ENCODE measurements at regions not wholly inside any gene's neighbourhood (a gene's known extent, or its start where the extent isn't known, plus 50 kb on each side); places are given as distances from the start of the nearest gene placed in this dataset.
A peak's percentile ranks its signal among the peaks of the same experiment; 100 is the strongest.
"Not testable (repeated sequence)": the region's sequence is repeated elsewhere in the genome, so short reads cannot be mapped to it uniquely, and the experiment has no call there.

DNA sequence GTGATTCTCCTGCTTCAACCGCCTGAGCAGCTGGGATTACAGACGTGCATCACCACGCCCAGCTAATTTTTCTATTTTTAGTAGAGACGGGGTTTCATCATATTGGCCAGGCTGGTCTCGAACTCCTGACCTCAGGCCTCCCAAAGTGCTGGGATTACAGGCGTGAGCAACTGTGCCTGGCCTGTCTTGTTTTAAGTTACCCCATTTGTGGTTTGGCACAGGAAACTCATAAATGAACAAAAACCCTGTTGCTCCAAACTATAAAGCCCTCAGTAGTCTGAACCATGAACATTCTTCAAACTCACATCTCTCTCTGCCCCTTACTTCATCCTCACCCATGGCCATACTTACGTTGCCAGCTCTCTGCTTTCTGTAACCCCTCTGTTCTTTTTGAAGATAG lies 61.7 kb downstream of the RHOU start:
- DNase-seq = not testable (repeated sequence)

DNA sequence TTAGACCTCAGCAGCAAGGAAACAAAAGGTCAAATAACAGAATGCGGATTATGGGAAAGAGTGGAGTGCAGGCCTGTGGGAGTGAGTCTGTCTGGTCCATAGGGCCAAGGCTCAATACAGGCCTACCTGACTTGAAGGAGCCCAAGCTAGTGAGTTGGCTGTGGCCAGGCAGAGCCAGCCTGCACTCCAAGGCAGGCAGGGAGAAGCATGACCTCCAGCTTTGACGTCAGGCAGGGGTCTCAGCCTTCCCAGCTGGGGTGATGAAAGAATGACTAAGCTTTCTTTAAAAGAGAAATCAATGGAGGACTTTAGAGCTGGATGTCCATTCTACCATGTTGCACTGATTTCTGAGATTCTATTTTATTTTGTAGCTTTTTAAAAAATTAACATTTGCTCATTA lies 62.8 kb downstream of the RHOU start:
- DNase-seq = no peak

DNA sequence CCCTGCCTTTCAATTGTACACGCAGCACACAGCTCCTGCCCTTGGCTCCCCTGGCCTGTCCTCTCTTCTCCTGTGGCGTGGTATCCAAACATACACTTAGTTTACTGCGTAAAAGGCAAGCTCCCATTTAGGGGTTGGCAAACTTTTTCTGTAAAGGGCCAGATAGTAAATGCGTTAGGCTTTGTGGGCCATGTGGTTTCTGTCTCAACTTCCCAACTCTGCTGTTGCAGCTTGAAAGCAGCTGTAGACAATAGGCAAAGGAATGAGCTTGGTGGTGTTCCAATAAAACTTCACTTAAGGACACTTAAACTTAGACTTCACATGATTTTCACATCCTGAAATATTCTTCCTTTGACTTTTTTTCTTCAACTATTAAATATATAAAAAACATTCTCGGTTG lies 63.3 kb downstream of the RHOU start:
- no peak for DNase-seq

DNA sequence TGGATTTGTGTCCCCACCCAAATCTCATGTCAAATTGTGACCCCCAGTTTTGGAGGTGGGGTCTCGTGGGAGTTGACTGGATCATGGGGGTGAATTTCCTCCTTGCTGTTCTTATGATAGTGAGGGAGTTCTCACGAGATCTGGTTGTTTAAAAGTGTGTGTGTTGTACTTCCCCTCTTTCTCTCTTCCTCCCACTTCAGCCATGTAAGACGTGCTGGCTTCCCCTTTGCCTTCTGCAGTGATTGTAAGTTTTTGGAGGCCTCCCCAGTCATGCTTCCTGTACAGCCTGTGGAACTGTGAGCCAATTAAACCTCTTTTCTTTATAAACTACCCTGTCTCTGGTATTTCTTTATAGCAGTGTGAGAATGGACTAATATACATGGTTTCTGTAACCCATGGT lies 64.6 kb downstream of the RHOU start:
- peak; percentile 82 for DNase-seq

DNA sequence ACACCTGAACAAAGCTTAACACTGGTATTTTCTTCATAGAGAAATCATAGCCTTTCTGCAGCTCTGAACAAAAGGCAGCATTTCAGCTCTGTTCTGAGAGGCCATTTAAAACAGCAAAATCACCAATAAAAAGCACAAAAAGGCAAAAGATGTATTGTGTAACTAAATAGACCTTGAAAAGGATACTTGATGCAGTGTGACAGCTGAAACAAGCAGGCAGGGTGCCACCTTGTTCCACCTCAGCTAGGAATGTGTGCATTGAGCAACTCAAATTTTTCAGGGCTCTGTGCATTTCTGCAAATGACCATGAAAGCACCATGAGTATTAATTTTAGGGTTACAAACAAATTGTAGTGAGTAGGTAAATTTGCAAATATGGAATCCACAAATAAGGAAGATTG lies 65.8 kb downstream of the RHOU start:
- DNase-seq = no peak

DNA sequence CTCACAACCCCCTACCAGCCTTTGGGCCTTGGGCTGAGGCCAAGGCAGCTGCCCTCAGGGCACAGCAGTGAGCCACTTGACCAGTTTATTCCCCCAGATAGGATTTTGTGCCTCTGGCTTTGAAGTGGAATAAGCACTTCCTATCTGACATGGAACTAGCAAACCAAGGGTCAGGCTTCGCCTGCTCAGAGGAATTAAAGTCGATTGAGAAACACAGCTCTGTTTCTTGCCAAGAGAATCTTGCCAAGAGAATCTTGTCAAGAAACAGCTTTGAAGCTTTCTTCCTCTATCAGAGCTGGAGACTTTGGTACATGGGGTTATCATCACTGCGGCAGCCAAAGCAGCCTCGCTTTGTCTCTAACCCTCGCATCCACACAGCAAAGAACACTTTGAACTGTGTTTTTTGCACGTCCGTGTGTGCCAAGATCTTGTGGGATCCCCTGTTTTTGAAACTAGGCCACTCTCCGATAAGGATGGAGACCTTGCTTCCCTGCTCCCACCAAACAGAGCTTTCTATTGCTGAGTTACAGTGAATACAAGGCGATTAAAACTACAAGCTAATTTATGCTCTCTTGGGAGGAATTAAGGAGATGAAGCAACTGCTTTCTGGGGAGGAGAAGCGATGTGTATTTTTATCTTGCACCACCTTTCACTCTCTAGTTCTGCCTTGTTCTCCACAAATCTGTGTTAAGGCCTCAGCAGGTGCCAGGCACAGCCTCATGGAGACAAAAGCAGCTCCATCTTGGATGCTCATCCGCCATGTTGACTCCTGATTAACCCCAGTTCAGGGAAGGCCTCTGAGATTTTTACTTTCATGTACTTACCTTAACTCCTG lies 67.3 kb downstream of the RHOU start:
- peak; percentile 24 for DNase-seq

DNA sequence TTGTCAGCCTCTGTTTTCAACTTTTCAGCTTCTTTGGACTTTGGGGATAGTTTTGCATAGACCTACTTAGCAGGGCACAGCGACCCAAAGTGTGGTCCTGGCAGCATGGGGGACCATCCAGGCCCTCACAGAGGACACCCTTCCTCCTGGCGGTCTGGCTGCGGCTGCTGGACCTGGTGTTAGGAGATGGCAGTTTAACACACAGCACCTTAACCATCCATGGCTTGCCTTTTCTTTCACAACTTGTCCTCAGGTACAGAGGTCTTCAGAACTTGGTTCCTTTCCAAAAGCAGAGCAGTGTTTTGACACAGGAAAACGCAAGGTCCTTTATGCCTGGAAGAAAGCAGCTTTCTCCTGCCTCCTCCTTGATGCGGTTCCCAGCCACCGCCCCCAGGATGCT lies 68.1 kb downstream of the RHOU start:
- no peak for DNase-seq

DNA sequence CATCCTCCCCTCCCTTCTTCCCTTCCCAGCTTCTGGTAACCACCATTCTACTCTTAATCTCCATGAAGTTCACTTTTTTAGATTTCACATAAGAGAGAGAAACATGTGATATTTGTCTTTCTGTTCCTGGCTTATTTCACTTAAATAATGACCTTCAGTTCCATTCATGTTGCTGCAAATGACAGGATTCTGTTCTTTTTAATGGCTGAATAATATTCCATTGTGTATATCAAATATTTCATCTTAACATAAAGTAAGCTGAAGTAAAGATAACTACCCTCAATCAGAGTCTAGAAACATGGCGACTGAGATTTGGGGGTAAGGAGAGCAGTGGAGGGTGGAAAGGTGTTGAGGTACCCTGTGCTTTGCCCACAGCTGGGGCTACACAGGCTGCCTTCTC lies 68.9 kb downstream of the RHOU start:
- no peak for DNase-seq

DNA sequence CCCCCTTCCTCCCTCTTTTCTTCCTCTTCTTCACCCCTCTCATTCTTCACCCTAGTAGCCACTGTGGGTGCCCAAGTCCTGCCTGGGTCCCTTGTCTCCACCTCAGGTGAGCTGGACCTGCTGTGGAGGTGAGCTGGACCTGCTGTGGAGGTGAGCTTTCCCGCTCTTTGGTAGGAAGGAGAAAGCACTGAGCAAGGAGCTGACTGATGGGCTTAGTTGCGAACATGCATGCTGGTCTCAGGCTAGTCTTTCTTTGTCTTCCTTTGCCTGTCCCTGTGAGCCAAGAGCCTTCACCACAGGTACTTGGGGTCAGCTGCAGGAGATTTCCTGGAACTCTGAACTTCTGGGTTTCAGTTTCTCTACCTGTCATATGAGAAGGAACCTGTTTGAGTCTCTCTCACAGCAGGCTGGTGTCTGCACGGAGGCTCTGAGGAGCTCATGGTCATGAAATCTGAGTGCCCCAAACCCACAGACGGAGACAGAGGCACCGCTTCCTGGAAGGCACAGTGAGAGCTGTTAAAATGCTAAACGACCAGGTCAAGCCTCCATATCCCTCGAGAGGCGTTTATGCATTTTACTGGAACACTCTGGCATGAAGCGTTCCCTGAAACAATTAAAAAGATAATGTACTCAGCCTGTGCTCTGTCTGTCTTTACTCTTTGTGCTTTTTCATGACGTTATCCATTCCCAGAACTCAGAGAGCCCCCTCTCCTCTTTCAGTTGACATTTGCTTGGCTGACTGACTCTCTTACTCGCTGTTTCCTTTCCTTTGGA lies 69.5 kb downstream of the RHOU start:
- DNase-seq = no peak

DNA sequence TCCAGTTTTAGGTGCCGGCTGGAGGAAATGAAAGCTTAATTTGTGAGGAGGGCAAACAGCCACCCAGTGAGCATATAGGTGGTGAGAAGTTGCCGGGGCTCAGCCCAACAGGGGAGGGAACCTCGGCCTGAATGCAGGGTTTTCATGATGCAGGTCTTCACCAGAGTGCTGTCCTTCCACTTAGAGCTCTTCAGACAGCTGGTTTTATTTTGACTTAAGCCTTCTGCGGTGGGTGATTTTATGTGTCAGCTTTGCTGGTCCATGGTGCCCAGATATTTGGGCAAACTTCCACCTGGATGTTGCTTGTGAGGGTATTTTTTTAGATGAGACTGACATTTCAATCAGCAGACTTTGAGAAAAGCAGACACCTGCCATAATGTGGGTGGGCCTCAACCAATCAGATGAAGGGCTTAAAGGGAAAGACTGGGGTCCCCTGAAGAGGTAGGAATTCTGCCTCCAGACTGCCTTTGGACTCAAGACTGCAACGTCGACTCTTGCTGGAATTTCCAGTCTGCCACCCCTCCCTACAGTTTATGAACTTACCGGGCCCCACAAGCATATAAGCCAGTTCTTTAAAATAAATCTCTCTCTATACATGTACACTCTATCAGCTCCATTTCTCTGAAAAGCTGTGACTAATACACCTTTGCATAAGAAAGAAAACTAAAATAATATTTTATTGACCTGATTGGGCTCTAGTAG lies 72.8 kb downstream of the RHOU start:
- DNase-seq = no peak

DNA sequence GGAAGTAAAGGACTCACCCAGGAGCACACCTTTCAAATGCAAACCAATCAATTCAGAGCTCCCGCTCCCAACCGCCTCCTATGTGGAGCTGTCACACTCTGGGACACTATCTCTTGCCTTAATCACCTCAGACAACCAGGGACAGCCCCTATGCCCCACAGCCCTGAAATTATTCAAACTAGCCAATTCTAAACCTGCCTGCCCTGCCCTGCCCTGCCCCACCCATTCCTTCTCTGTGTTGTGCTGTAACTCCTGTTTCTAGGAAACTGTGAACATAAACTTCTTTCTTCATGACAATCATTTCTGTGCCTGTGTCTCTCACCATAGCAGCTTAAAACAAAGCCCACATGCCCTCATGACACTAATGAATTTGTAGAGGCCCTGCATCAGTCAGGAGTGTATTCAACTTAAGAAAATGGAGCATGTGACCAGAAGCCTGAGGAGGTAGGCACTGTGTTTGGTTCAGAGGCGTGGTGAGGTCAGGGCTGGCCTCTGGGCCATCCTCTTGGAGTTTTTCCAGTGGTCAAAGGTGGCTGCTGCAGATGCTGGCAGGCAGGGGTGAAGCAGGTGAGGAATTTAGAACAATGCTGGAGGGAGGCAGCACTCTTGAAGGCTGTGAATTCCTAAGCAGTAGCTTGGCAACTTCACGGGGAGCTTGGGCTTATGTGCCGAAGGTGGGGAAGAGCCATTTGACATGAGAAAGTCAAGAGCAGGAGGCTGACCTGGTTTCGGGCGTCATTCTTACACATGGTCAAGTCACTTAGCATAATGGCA lies 74.5 kb downstream of the RHOU start:
- DNase-seq = no peak

DNA sequence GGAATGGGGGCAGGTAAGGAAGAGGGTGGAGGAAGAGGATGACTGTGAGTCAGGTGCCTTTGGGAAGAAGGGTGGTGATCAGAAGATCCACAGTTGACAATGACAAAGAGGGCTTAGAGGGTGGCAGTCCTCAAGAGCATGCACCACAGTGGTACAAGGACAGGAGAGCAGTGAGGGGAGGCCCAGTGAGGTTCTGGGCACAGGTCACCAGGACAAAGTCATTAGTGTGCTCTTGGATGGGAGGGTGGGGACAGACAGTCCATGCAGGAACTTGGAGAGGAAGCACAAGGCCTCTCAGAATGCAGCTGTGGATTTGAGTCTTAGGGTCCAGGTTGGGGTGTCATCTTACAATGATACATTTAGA lies 75.1 kb downstream of the RHOU start:
- DNase-seq = no peak

DNA sequence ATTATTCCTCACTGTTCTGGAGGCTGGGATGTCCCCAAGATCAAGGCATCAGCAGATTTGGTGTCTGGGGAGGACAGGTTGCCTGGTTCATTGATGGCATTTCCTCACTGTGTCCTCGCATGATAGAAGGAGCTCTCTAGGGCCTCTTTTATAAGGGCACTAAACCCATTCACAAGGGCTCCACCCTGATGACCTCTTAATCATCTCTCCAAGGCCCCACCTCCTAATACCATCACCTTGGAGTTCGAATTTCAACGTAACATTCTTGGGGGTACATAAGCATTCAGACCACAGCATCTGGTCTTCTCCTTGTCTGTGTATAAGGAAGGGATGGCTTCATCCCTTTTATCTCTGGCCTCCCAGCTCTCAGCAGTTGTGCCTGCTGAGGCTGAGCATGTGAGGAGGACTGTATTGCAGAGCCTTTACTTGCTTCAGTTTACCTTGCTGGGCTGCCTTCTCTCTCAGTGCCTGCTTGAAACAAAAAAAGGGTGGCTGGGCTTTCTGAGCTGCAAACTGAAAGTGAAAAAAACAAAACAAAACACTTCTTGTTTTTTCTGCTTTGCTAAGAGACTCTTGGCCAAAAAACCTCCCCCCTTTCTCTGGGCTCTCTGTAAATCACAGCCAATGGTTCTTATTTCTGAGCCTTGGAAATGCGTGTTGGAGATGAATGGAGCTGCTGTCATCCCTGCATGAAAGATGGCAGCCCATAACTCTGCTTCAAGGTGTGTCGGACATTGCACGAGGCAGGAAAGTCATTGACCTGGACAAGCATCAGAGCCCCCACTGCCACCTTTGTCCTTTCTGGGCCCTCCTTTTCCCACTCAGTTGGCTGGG lies 75.8 kb downstream of the RHOU start:
- DNase-seq = peak; percentile 67

DNA sequence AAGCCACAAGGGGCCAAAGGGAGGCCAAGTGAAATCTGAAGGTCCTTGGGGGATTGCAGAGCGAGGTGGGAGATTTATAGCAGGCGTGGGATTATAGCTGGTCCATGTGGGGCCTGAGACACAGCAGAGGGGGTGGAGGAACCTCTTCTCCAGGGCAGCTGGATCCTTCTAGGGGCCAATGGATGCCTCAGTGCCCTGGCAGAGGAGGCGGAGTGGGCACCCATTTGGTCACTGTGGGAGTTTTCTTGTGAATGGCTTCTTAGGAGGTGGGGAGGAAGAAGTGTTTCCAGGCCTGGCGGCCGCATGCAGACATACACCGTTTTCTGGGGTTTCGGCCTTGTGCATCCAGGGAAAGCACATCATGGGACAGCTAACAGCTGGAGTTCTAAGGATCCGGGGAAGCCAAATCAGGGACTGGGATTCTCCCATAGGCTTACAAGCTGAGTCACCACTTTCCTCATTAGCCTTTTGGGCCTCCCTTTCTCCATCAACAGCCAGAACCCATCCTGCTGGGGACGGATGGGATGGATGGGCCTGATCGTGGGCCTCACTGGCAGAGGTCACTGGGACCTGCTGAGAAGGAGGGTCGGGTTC lies 76.5 kb downstream of the RHOU start:
- no peak for DNase-seq

DNA sequence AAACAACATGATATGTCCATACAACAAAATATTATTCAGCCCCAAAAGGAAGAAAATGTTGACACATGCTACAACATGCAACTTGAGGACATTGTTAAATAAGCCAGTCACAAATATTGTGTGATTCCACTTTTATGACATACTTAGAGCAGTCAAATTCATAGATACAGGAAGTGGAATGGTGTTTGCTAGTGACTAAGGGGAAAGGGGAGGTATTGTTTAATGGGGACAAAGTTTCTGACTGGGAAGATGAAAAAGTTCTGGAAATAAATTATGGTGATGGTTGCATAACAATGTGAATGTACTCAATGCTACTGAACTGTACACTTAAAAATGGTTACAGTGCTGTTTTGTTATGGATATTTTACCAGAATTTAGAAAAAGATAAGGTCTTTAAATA lies 77.7 kb downstream of the RHOU start:
- peak; percentile 63 for DNase-seq

DNA sequence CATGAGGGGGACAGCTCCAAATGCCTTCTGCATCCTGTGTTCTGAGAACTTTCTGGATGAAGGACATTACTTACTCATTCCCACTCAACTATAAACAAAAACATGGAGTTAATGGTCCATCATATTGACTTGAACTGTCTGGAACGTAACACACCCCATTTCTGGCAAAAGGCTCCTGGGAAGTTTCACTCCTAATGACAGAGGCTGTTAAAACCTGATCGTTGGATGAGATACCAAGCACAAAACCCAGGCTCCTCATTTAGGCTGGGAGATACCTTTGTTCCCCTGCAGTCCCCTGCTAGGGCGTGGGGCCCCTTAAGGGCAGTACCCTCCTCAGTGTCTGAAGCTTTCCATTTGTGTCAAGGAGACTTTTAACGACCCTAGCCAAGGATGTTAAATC lies 78.9 kb downstream of the RHOU start:
- no peak for DNase-seq

DNA sequence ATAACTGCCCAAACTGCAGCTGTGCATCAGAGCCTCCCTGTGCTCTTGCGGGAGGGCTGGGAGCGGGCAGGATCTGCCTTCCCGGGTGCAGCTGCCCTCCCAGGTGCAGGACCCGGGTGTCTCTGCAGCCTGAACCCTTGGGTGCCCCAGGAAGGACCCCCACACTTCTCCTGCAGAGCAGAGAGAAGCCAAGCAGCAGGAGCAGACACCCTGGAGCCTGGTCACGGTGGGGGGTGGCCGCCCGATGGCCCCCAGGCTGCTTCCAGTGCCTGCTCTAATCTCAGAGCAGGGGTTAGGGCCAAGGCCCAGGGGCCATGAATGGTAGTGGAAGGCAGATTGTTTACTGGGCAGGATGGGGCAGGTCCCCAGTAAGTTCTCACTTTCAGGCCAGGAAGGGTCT lies 83.0 kb downstream of the RHOU start:
- no peak for DNase-seq

DNA sequence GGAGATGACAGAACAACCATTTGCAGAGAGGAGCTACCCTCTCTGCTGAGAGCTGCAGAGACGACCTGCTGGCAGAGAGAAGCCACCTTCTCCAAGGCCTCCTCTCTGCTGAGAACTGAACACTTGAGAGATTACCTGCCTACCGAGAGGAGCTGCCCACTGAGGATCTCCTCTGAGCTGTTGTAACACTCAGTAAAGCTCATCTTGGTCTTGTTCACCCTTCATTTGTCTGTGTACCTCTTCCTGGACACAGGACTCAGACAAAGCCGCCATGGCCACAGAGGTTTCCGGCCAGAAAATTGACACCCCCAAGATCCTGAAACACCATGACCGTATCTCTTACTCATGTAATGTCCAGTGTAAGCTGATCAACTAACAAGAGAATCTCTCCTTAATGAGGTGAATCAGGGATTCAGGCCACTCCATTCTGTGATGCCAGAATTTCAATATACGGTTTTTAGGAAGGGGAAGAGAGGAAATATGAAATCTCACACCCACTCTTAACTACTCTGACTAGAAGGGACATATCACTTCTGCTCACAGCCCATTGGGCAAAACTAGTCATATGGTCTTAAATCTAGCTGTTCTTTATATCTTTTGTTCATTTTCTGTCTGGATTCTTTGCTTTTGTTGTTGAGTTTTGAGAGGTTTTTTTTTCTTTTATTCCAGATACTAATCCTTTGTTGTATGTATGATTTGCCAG lies 83.8 kb downstream of the RHOU start:
- peak; percentile 69 for DNase-seq

DNA sequence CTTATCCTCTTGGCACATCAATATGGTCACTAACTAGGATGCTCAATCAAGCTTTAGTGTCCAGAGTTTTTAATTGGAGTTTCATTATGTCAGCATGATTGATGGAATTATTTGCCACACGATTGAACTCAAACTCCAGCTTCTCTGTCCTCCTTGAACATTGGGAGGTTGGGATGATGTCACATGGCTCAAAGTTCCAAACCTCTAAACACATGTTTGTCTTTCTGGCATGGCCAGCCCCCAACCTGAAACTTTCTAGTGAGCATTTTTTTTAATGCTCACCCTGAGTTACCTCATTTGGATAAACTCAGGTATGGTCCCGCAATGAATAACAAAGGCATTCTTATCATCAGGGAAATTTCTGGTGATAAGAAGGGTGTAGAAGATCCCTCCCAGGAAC lies 86.0 kb downstream of the RHOU start:
- no peak for DNase-seq

DNA sequence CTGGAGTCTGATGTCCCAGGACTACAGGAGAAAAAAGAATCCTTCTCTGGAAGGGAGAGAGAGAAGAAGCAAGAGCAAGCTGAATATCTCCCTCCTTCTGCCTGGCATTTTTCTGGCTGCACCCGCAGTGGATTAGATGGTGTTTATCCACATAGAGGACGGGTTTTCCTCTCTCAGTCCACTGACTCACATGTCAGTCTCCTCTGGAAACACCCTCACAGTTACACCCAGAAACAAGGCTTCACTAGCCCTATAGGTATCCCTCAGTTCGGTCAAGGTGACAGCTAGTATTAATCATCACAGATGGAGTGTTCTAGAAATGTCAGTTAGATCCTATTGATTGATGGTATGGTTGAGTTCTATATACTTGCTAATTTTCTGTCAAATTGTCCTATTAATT lies 87.9 kb downstream of the RHOU start:
- DNase-seq = no peak

DNA sequence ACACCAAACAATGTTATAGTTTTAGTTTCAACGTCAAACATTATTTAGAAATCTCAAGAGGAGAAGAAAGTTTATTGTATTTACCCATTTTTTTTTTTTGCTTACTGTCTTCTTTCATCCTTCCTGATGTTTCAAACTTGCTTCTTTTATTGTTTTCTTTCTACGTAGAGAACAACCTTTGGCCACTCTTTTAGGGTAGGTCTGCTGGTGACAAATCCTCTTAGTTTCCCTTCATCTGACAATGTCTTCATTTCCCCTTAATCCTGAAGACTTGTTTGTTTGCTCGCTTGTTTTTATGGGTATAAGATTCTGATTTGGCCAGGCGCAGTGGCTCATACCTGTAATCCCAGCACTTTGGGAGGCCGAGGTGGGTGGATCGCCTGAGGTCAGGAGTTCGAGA lies 89.1 kb downstream of the RHOU start:
- DNase-seq = no peak
